ENCODE measurements at regions not wholly inside any gene's neighbourhood (a gene's known extent, or its start where the extent isn't known, plus 50 kb on each side); places are given as distances from the start of the nearest gene placed in this dataset.

GRCh38 chr11:42253156-42253555, 793.7 kb upstream of the LRRC4C start:
- no peak for TF ChIP-seq CTCF (IDR thresholded peaks at IDR 0.05; ENCODE audit: extremely low read depth in 1 of 2, insufficient read depth in 1 of 2, low read depth in 1 of 2, low read length in 2 of 2)
- TF ChIP-seq POLR2AphosphoS5 (IDR thresholded peaks at IDR 0.05; ENCODE audit: insufficient read depth, low read depth, low read length), result no peak
- TF ChIP-seq MAX (IDR thresholded peaks at IDR 0.05; ENCODE audit: insufficient read depth, insufficient read length), result no peak
- no peak for TF ChIP-seq POLR2A (IDR thresholded peaks at IDR 0.05; ENCODE audit: low read depth, low read length)
- no peak for TF ChIP-seq EZH2 (IDR thresholded peaks at IDR 0.05; ENCODE audit: borderline replicate concordance, low read depth, low read length, severe bottlenecking)
- no peak for TF ChIP-seq FOS (IDR thresholded peaks at IDR 0.05; ENCODE audit: borderline replicate concordance, insufficient read depth, low read length)
- TF ChIP-seq MYC (IDR thresholded peaks at IDR 0.05; ENCODE audit: low read depth, low read length), result no peak

Measured in endothelial cell of umbilical vein (primary cell).